ENCODE measurements at regions not wholly inside any gene's neighbourhood (a gene's known extent, or its start where the extent isn't known, plus 50 kb on each side); places are given as distances from the start of the nearest gene placed in this dataset.

DNA sequence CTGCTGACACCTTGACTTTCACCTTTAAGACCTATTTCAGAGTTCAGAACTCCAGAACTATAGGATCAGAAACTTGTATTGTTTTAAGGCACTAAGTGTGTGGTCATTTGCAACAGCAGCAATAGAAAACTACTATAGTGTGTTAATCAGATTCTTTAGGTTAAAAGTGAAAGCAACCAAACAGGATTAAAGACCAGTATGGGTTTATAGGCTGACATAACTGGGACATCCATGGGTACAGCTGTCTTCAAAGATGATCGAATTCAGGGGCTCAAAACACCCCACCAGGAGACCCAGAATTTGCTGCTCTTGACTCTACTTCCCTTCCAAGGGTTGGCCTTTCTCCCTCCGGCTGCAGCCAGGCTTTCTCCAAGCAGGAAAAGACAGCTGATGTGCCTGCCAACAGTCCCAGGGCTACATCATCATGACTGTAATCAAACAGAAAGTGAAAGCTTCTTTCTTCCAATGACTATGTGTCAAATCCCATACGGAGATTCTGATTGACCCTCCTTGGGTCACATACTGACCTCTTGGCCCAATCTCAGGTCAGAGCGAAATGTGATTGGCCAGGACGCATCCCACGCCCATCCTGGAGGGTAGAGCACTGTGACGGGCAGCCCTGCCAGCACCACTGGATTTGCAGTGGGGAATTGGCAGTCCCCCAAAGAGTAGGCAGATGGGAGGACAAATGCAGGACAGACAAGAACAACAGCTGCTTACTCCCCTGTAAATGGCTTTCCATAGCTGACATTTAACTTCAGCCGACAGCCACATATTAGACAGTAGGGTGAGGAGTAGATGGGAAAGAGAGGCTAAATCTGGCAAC lies 51.4 kb upstream of the RNF7 start:
- TF ChIP-seq POLR2A (IDR thresholded peaks at IDR 0.05) = no peak
- no peak for TF ChIP-seq CTCF (IDR thresholded peaks at IDR 0.05)
